Gastrocnemius medialis (tissue), 4 donors: ENCODE measurements at regions not wholly inside any gene's neighbourhood (a gene's known extent, or its start where the extent isn't known, plus 50 kb on each side); places are given as distances from the start of the nearest gene placed in this dataset.

ENCODE experiments used
- POLR2A ChIP-seq, 2 donors: fragments of 450-650 bp; IDR thresholded peaks; one replicate each; pipeline ENCODE4 v1.6.1; 2017; ENCODE audit warnings: antibody characterized with exemption in 2 of 2, mild to moderate bottlenecking in 2 of 2, moderate library complexity in 2 of 2
- TF ChIP-seq, protein P1 (sequence below), 5 experiments: fragments of 450-650 bp in 3 of 5; fragments of 200-600 bp in 2 of 5; sonication (generic) in 2 of 5; IDR thresholded peaks in 4 of 5; conservative IDR thresholded peaks in 1 of 5; 1 replicate in 4 of 5; 2 replicates in 1 of 5; pipeline ENCODE4 v1.5.1; 2016 to 2019; ENCODE audit warnings: antibody characterized with exemption in 5 of 5, mild to moderate bottlenecking in 3 of 5, moderate library complexity in 3 of 5

DNA sequence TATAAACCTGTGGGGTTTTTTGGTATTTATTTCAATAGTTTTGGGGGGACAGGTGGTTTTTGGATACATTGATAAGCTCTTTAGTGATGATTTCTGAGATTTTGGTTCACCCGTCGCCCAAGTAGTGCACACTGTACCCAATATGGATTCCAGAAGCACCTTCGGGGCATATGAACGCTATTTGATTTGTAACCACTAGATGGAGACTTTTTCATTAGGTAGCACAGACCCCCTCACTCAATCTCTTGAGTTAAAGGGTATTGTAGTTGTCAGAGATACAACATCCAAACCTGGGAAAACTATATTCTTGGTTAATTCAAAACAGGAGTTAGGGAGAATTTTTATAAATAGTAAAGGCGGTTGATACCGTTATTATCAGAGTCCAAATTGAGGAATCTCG is 79.8 kb downstream of the SPANXN3 start:
- no peak for TF ChIP-seq POLR2A (IDR thresholded peaks at IDR 0.05)
- TF ChIP-seq, protein P1, sequence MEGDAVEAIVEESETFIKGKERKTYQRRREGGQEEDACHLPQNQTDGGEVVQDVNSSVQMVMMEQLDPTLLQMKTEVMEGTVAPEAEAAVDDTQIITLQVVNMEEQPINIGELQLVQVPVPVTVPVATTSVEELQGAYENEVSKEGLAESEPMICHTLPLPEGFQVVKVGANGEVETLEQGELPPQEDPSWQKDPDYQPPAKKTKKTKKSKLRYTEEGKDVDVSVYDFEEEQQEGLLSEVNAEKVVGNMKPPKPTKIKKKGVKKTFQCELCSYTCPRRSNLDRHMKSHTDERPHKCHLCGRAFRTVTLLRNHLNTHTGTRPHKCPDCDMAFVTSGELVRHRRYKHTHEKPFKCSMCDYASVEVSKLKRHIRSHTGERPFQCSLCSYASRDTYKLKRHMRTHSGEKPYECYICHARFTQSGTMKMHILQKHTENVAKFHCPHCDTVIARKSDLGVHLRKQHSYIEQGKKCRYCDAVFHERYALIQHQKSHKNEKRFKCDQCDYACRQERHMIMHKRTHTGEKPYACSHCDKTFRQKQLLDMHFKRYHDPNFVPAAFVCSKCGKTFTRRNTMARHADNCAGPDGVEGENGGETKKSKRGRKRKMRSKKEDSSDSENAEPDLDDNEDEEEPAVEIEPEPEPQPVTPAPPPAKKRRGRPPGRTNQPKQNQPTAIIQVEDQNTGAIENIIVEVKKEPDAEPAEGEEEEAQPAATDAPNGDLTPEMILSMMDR (IDR thresholded peaks at IDR 0.05 in 4 of 5, conservative IDR thresholded peaks at IDR 0.05 in 1 of 5), result peak in 2 of 5 experiments; percentile 32 to 44
